Lower lobe of right lung (tissue), 2 donors: ENCODE measurements at regions not wholly inside any gene's neighbourhood (a gene's known extent, or its start where the extent isn't known, plus 50 kb on each side); places are given as distances from the start of the nearest gene placed in this dataset.

Experiments used
- ATAC-seq, 2 donors: fragments of 200-7000 bp; cut with Tn5 transposase; one replicate each; pipeline ENCODE4 v1.9.1; 2020 to 2022; ENCODE audit warnings: mild to moderate bottlenecking in 2 of 2, moderate library complexity in 2 of 2
- DNase-seq: peaks from one replicate; pipeline ENCODE4 v3.0.0-alpha.2; 2020
- H3K27ac ChIP-seq: fragments of 200-600 bp; one replicate; pipeline ENCODE4 v1.8.0; 2022
- H3K27me3 ChIP-seq: fragments of 200-600 bp; one replicate; pipeline ENCODE4 v1.8.0; 2022; ENCODE audit warnings: low read depth
- H3K36me3 ChIP-seq: fragments of 200-600 bp; one replicate; pipeline ENCODE4 v1.8.0; 2022; ENCODE audit warnings: mild to moderate bottlenecking
- H3K4me1 ChIP-seq: fragments of 200-600 bp; one replicate; pipeline ENCODE4 v1.8.0; 2022
- H3K4me3 ChIP-seq: fragments of 200-600 bp; one replicate; pipeline ENCODE4 v1.8.0; 2022; ENCODE audit warnings: mild to moderate bottlenecking
- H3K9me3 ChIP-seq: fragments of 200-600 bp; one replicate; pipeline ENCODE4 v1.8.0; 2022
- intact Hi-C: fragments of 100-400 bp; cut with DNase I; formaldehyde crosslinking; loops from one replicate; pipeline ENCODE4 v1.11.0; 2022
- TF ChIP-seq, protein P1 (sequence below): fragments of 200-600 bp; IDR thresholded peaks from one replicate; pipeline ENCODE4 v1.8.0; 2022; ENCODE audit warnings: antibody characterized with exemption, mild to moderate bottlenecking
- donor health status: DM: no; HTN: yes; CAD: no; lungs with severe emphysema.

DNA sequence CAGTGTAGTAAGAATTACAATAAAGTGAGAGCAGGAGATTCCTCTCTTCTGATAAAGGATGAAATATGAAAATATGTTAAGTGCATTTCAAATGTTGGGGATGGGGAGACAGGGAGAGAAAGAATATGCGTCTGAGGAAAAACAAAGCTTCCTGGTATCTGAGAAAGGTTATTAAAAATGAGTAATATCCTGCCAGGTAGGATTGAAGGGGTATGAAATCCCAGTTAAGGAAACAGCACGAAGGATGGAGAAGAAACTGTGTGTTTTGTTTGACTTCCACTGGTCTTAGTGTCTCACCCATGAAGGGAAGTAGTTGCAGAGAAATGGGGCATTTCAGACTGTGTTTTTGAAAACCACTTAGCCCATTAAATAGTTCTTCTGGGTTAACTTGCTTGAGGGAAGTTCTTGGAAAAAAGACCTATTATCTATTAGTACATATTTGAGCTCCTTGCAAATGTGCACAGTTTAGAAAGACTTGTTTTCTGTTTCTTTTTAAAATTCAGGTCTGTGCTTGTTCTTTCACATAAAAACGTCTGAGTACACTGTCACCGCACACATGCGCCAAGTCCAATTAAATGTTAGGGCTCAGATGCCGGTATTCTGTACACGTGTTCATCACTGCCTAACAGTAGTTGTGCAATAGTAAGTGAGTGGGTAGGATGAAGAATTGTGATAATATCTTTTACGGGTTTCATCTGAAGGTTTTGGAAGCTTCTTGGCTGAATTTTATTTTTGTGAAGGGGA lies 196.1 kb upstream of the P2RY1 start:
- no peak for ATAC-seq
- Histone ChIP-seq H3K4me1 (no peaks in the 10 kb centered on the region), H3K4me3 (no peak overlapping the region), H3K36me3 (no peaks in the 10 kb centered on the region), H3K27ac (no peak overlapping the region), H3K27me3 (no peaks in the 10 kb centered on the region), H3K9me3 (no peaks in the 10 kb centered on the region)
- intact Hi-C loops: no loop called here
- TF ChIP-seq, protein P1, sequence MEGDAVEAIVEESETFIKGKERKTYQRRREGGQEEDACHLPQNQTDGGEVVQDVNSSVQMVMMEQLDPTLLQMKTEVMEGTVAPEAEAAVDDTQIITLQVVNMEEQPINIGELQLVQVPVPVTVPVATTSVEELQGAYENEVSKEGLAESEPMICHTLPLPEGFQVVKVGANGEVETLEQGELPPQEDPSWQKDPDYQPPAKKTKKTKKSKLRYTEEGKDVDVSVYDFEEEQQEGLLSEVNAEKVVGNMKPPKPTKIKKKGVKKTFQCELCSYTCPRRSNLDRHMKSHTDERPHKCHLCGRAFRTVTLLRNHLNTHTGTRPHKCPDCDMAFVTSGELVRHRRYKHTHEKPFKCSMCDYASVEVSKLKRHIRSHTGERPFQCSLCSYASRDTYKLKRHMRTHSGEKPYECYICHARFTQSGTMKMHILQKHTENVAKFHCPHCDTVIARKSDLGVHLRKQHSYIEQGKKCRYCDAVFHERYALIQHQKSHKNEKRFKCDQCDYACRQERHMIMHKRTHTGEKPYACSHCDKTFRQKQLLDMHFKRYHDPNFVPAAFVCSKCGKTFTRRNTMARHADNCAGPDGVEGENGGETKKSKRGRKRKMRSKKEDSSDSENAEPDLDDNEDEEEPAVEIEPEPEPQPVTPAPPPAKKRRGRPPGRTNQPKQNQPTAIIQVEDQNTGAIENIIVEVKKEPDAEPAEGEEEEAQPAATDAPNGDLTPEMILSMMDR: no peak
- DNase-seq: no peak

GRCh38 chr3:152641198-152641597 lies 193.7 kb upstream of the P2RY1 start:
- H3K4me1 ChIP-seq: no peaks in the 10 kb centered on the region
- intact Hi-C loops: no loop called here
- no peak overlapping the region for H3K4me3 ChIP-seq
- H3K27ac ChIP-seq: no peak overlapping the region
- DNase-seq: no peak
- ATAC-seq: no peak
- no peaks in the 10 kb centered on the region for H3K9me3 ChIP-seq
- H3K36me3 ChIP-seq: no peaks in the 10 kb centered on the region
- TF ChIP-seq, protein P1: no peak
- no peaks in the 10 kb centered on the region for H3K27me3 ChIP-seq

GRCh38 chr3:152642658-152643057 lies 192.3 kb upstream of the P2RY1 start:
- H3K4me3 ChIP-seq: no peak overlapping the region
- H3K27ac ChIP-seq: no peak overlapping the region
- no peaks in the 10 kb centered on the region for H3K36me3 ChIP-seq
- ATAC-seq (no peak), DNase-seq (no peak)
- no peaks in the 10 kb centered on the region for H3K4me1 ChIP-seq
- no peaks in the 10 kb centered on the region for H3K27me3 ChIP-seq
- H3K9me3 ChIP-seq: no peaks in the 10 kb centered on the region
- TF ChIP-seq, protein P1: no peak
- intact Hi-C loops: no loop called here

GRCh38 chr3:152644478-152644877 lies 190.5 kb upstream of the P2RY1 start:
- Histone ChIP-seq H3K36me3 (no peaks in the 10 kb centered on the region), H3K4me3 (no peak overlapping the region), H3K27me3 (no peaks in the 10 kb centered on the region), H3K9me3 (no peaks in the 10 kb centered on the region), H3K4me1 (no peaks in the 10 kb centered on the region), H3K27ac (no peak overlapping the region)
- TF ChIP-seq, protein P1: no peak
- ATAC-seq: no peak
- intact Hi-C loops: no loop called here
- no peak for DNase-seq

DNA sequence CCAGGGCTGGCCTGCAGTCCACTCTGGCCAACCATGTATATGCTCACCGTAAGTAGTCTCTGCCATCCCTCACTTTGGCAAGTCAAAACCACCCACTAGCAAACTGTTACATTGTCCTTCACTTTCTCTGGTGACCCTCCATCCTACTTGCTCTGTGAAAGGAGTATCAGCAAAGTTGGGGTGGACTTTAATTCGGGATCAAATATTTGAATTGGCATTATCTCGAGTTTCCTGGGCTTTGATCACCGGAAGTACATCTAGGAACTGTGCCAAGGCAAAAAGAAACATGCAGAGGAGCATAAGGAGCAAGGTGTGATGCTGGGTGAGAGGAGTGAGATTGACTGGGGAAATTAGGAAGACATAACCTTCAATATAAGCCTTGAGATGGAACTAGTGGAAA lies 188.9 kb upstream of the P2RY1 start:
- DNase-seq: no peak
- Histone ChIP-seq H3K4me3 (no peak overlapping the region), H3K4me1 (no peaks in the 10 kb centered on the region), H3K36me3 (no peaks in the 10 kb centered on the region), H3K27ac (no peak overlapping the region), H3K27me3 (no peaks in the 10 kb centered on the region), H3K9me3 (no peaks in the 10 kb centered on the region)
- intact Hi-C loops: no loop called here
- TF ChIP-seq, protein P1: no peak
- no peak for ATAC-seq
